Fibroblast of skin of right biceps (primary cell): ENCODE measurements at regions not wholly inside any gene's neighbourhood (a gene's known extent, or its start where the extent isn't known, plus 50 kb on each side); places are given as distances from the start of the nearest gene placed in this dataset.

Source experiments
- DNase-seq: peaks from one replicate; pipeline ENCODE4 v3.0.0-alpha.2; 2013

DNA sequence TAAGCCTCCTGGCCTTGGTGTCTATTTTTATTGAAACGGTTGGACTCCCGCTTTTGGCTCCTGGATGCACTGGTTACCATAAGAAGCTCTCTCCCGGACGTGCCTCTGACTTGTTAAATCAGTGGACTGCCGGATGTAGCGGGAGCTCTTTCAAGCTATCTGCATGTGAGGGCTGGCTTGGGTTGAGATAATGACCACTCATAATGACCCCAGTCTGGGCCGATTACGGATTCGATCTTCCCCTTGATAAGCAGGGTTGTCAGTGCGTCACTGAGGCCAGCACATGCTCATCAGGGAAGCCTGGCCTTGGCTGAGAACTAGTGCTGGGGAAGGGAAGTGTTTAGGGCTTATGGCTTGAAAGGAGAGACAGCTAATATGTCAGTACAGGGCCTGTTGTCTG, 528.1 kb downstream of the CDH26 start:
- no peak for DNase-seq

DNA sequence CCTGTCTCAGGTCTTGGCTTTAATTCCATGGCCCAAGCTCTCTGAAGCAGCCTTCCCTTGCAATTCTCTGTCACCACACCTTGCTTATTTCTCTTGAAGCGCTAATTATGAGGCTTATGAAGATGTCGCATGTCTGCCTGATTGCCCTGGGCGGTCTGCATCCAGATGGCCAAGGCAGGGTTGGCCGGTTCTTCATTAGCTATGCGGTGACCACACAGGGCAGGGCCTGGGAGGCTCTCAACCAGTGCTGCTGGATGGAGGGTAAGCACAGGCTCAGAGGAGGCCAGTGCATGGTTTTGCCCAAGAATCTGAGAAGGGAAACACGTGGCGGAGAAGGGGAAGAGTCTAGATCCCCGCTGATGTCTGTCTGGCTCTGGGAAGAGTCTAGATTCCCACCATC, 528.7 kb downstream of the CDH26 start:
- DNase-seq = no peak

DNA sequence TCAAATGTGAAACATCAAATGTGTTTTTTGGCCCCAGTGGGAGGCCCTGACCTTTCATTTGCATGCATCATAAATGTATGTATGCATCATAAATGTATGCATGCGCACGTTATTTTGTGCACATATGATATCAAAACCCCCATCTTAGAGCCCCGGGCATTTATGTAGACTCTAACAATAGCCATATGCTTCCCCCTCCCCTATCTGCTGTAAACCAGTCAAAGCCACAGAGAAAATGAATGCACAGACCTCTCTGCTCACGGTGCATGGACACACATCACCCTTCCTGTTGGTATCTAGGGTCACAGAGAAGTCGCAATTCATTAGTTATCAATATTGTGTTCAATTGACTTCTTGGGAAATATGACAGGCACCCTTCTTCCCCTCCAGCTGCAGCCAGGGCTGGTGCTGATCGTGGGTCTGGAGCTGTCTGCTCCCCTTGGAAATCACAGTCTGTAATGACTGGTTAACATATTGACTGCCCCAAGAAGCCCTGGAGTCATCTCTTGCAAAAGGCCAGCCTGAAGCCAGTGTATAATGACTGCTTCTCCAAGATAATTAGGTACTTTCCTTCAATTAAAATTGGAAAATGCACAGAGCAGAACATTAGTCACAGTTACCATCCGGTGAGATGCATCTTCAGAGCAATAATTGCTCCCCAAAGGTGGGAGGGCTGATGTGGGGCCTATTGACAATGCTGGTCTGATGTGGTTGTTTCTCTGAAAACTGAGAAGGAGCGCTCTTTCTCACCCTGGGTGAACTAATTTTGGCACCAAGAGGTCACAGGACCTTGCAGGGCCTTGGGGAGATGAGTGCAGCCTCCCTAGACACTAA, 532.2 kb downstream of the CDH26 start:
- DNase-seq = no peak

DNA sequence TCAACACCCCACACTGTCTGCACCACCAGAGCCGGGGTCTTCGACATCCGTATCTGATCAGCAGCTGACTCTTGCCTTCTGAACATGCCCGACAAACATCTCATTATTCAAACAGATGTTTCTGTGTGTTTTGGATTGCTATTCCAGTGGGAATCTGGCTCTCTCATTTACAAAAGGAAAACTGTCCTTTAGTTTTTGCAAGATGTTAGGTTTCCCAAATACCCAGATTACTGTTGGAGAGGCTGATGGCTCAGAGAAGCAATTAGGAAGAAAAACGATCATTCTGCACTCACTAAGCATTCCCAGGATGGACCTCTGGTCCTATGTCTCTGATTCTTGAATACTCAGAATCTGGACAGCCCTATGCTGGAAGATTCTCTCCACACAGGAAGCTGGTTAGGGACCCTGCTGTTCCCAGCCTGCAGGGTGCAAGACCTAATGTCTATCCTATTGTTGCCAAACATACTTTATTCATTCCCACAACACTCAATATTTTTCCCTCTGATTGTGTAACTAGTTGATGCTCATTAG, 532.9 kb downstream of the CDH26 start:
- no peak for DNase-seq

DNA sequence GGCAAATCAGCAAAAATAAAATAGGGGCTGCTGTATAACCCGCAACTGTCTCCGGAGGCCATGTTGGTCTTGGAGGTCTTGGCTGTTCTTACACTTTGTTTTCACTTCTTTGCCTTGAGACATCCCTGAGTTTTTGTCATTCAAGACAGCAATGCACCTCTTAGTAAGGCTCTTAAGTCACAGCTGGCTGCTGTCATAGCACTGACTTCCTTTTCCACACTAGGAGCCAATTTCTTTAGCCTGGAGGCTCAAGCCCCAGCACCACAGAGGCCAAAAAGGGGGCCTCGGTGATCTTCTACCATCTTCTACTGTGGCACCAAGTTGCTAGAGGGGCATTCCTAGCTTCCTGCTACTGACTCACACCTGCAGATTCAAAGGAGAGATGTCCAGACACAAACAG, 536.3 kb downstream of the CDH26 start:
- DNase-seq = no peak

DNA sequence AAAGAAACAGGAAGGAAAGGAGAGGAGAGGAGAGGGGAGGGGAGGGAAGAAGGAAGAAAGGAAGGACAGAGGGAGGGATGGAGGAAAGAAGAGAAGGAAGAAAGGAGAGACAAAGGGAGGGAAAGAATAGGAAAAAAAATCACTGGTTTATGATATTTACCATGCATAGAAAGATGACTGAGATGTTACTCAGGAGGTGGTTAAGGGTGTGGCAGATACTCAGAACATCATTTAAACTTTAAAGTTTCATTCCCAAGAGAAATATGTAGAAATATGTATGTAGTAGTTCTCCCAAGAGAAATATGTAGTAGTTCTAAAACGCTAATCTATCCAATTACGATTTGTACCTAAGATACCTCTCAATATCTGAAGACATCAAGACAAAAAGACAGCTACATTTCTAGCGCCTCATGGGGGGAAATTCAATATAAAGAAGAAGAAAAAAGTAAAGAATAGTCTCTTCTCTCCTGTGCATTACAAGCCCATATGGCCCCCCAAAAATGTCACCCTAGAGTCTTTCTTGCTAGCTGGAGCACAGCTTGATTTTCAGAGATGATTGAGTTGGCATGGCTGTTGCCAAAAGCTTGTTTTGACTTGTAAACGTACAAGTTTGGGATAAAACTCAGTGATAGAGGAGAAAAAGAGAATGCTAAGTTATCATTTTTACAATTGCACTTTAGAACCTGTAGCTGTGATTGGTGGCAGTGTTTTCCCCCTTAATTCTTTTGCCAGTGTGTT, 539.2 kb downstream of the CDH26 start:
- no peak for DNase-seq

DNA sequence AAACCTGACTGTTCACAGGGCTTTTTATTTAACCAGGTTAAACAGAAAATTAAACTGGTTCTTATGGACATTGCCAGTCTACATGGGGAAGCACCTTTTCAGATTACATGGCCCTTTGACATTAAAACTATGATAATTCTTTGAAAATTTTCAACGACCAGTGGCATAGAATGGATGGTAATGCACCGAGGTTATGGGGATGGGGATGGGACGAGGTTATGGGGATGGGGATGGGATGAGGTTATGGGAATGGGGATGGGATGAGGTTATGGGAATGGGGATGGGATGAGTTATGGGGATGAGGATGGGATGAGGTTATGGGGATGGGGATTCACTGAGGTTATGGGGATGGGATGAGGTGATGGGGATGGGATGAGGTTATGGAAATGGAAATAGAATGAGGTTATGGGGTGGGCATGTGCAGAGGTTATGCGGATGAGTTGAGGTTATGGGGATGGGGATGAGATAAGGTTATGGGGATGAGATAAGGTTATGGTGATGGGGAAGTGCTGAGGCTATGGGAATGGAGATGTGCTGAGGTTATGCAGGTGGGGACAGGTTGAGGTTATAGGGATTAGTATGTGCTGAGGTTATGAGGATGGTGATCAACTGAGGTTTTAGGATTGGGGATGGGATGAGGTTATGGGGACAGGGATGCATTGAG, 541.9 kb downstream of the CDH26 start:
- no peak for DNase-seq

DNA sequence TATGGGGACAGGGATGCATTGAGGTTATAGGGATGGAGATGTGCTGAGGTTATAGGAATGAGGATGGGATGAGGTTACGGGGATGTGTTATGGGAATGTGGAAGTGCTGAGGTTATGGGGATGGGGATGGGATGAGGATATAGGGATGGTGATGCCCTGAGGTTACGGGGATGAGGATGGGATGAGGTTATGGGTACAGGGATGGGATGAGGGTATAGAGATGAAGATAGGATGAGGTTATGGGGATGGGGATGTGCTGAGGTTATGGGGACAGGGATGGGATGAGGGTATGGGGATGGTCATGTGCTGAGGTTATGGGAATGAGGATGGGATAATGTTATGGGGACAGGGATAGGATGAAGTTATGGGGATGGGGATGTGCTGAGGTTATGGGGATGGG, 542.8 kb downstream of the CDH26 start:
- no peak for DNase-seq

DNA sequence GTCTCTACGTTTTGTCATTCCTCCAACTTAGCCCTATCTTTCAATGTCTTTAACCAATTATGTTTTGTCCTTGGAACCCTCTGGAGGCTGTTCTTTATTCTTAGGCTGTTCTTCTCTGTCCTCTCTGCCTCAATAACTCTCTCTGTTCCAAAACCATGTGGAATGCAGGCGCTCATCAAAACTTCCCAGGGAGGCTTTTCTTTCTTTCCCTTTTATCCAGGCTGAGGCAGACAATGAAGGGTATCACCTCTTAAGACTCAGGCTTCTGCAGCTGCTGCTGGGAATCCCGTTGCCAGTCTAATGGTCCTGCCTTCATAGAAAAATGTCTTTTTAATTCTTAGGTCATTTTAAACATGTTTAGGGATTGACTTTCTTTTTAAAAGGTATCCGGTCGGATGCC, 544.7 kb downstream of the CDH26 start:
- no peak for DNase-seq

DNA sequence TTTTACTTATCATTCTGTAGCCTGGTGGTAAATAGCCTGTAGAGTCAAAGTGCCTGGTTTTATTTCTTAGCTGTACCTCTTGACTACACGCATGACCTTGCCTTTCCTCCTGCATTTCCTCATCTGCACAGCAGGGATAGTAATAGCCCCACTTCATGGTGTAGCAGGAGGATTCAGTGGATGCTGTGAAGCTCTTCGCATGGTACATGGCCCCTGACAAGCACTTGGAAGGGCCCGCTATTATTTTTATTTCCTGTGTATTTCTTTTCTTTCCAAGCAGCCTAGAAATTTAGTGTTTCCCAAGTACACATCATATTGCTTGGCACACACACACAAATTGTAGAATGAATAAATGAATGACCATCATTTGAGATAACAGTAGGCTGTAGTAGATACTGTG, 547.2 kb downstream of the CDH26 start:
- DNase-seq = no peak

DNA sequence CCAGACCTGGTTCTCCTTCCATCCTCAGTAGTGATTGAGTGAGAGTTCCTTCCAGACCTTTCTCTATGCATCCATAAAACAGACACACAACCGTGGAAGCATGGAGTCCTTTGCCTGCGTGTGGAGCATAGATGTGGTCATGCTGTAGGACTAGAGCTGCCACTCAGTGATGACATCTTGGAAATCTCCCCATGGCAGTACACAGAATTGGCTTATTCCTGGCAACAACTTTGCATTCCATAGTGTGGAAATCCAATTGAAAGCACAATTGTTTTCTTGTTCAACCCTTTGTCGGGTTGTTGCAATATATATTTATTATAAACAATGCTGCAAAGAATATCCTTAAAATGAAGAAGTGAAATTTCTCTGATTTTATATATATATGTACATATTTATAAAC, 547.8 kb downstream of the CDH26 start:
- no peak for DNase-seq

DNA sequence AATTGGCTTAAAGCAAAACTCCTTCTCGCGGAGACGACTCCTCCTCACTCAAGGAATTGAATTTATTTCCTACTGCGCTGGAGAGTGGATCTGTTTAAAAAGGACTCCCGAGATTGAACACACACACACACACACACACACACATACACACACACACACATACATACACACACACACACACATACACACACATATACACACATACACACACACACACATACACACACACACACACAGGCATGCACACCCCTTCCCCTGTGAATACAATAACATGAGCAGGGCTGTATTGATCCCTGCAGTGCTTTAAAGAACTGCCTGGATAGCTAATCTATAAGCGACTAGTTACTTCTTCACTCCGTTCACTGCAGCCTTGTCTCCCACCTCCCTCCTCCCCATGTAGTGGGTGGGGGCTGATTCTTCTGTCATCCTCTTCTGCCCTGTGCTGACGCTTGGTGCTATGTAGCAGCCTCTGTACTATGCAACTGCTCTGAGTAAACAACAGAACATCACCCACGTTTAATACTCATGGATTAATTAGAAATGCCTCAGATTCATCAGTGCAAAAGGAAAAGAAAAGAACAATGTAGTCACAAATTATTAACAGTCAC, 549.0 kb downstream of the CDH26 start:
- DNase-seq = no peak

DNA sequence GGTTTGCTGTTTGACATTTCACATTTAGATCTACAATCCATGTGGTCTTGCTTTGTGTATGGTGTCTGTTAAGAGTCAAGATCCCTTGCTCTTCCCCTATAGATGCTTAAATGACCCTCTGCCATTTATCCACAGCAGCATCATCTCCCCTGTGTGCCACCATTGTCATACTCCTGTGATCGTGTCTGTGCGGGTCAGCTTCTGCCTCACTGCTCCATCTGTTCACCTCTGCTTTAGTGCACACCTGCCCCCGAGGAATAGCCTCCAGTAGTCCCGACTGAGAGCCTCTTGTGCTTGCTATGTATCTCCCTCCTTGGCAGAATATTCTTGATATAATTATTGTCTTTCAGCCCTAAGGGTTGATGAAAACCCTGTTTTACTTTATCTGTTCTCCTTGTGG, 551.2 kb downstream of the CDH26 start:
- DNase-seq = no peak

DNA sequence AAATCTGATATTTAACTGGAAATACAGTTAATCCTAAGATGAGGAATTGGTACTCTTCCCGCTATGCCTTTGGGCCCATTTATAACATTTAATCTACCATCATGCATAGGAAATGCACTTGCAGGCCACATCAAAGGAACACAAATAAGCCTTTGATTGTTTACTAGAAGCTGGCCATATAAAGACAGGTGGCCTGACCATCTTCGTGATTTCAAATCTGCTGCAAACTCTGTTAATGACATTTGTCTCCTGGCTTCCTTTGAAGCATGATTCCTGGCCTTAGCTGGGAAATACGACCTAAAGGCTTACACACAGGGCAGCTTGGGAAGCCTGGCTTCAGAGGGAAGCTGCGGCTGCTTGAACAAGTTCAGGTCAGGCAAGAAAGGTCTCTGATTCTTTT, 552.1 kb downstream of the CDH26 start:
- DNase-seq = no peak

DNA sequence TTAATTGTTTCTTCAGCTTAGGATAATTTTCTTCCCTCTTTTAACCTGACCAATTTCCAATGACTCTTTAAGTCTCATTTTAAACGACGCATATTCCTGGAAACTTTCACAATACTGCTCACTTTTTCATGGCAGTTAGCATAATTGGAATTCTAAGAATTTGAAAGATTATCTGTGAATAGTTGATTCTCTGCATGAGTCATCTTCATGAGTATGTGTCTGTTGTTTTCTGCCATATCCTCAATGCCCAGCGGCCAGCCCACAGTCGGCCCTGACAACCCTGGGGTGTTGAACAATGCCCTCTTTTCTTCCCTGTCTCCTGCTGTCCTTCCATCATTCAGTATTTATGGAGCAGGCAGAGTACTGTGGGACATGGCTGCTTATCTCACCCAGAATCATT, 554.2 kb downstream of the CDH26 start:
- peak; percentile 85 for DNase-seq

DNA sequence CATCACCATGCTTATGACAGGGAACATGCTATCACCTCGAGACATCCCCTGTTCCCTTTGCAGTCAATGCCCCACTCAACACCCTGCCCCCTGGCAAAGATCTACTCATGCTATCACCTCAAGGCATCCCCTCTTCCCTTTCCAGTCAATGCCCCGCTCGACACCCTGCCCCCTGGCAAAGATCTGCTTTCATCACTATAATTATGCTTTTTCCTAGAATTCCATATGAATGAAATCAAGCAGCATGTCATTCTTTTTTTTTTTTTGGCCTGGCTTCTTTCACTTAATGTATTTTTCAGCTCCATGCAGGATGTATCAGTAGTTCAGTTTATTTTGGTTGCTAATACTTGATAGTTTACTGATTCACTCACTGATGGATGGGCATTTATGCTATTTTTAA, 554.9 kb downstream of the CDH26 start:
- DNase-seq = peak; percentile 25

DNA sequence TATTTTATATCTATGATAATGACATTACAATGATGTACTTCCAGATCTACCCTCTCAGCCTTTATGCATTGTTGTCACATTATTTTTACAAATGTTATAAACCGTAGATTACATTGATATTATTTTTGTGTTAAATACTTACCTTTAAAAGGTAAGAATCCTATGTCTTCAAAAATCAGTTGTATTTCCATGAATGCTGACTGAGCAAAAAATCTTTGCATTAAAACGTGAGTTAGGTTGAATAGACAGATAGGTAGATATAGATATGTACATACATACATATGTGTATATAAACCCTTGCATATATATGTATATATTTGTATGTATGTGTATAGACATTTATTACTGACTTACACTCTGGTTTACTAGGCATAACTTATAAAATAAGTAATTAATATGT, 558.2 kb downstream of the CDH26 start:
- DNase-seq = no peak

DNA sequence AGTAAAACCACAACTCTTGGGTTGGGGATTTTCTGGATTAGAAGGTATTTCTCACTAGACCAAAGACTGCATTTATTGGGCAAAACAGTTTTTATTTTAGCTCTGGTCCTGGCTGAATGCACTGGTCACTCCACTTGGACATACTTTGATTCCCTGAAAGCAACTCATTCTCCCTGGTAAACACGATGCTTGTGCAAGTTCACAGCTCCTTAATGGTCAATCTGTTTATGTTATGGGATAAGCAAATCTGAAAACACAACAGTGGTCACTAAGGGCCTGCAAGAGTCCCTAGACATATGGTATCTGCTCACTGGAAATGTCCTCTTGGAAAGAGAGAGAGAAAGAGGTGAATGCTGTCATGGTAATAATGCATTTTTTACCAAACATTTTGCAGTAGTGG, 559.8 kb downstream of the CDH26 start:
- no peak for DNase-seq

DNA sequence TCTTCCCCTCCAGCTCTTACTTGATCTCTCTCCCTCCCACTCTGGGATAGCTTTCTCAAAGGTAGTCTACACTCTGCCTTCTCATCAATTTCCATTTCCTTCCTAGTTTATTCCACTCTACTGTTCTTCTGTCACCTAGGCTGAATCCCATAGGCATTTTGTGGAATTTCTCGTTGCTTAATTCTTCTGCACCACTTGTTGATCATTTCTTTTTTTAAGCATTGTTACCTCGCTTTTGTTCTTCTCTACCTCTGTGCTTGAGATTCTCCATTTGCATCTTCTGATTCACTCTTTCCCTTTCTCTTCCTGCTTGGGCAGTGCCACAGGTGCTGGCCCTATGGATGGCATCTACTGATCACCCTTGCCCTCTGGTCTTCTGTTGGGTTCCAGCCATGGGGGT, 567.2 kb downstream of the CDH26 start:
- no peak for DNase-seq

DNA sequence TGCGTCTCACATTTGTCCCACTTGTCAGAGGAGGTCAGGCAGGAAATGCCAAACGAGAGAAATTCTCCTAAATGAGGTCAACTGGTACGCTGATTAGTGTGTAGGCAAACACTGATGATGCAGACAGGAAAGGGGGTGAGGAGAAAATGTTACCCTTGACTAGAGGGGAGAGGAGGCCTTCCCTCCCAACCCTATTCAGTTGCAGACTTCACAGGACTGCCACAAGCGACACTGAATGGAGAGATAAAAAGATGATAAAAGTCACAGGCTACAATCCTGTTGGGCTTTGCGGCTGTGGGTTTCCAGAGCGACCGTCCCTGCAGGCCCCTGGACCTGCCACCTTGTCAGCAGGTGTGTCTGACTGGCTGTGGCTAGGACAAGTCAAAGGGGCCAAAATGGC, 569.4 kb downstream of the CDH26 start:
- DNase-seq = no peak

DNA sequence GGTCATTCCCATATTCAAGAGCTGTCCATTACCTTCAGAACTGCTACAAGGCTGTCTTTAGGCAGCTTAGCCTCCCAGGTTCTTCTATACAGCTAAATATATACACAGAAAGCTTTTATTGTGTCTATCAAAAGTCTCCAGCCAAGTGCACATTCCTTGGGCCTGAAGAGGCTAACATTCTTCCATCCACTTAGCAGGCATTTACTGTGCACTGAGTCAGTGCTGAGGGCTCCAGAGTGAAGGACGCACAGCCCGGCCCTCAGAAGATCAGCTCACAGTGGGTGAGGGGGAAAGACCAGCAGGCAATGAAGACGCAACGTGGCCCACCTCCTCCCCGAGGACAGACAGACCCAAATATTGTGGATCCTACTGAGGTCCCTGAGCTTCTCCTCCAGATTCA, 569.9 kb downstream of the CDH26 start:
- no peak for DNase-seq

DNA sequence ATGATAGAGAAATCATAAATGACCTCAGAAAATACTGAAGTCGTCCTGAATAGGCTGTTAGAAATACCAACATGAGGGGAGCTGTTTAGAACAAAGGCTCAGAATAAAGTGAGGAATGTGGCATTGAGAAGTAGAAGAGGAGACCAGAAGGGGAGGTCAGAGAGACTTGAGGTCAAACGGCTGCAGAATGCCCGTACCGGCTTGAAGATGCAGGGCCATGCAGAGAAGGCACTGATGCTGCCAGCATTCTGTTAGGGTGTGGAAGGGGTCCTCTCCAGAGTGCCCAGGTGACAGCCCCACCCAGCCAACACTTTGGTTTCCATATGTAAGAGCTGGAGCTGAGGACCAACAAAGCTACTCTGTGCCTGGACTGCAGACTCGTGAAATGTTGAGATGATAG, 570.9 kb downstream of the CDH26 start:
- no peak for DNase-seq

DNA sequence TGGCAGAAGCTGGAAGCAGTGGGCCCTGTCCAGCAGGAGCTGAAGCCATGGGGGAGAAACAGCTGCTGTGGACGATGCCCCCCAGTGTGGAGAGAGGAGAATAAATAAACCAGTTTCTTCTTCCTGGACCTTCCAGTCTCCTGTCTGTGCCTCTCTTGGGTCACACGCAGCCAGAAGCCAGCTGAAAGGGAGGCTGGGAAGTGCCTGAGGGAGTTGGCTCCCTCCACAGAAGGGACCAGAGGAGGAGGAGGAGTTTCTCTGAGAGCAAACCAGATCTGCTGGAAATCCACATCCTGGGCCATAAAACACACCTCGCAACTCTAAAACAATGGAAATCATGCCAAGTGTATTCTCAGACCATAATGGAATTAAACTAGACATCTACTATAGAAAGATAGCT, 577.0 kb downstream of the CDH26 start:
- DNase-seq = no peak
